A172 (cell line): ENCODE measurements at regions not wholly inside any gene's neighbourhood (a gene's known extent, or its start where the extent isn't known, plus 50 kb on each side); places are given as distances from the start of the nearest gene placed in this dataset.

Source experiments
- DNase-seq: peaks from one replicate; pipeline ENCODE4 v3.0.0-alpha.2; 2015; ENCODE audit warnings: low spot score

GRCh38 chr5:98436667-98437066 is 336.8 kb upstream of the RGMB start:
- DNase-seq, result no peak

DNA sequence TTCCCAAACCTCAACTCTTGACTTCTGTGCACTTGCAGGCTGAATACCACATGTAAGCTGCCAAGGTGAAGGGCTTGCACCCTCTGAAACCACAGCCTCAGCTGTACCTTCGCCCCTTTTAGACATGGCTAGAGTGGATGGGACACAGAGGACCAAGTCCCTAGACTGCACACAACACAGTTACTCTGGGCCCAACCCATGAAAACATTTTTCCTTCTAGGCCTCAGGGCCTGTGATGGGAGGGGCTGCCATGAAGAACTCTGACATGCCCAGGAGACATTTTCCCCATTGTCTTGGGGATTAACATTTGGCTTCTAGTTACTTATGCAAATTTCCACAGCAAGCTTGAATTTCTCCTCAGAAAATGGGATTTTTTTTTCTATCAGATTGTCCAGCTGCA is 331.0 kb upstream of the RGMB start:
- no peak for DNase-seq

DNA sequence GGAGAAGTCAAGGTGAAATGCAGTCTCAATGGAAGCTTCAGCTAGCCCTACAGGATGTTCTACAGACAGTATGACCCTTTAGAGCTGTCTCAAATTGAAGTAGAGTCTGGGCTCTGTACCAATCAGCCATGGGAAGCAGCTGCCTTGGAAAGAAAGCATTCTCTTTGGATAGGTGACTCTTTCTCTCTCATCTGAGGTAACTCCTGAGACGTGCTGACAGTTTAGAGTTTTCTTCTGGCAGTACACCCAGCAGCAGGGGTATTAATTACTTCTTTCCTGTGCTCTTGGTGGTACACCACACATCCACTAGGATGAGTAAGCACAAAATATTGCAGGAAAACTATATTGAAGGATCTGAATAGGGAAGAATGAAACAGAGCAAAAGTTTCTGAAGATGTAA is 329.6 kb upstream of the RGMB start:
- DNase-seq, result no peak

- no peak for DNase-seq
These were observed 320.2 kb upstream of the RGMB start for GRCh38 chr5:98453296-98453695.

GRCh38 chr5:98454407-98454806 is 319.1 kb upstream of the RGMB start:
- no peak for DNase-seq

DNA sequence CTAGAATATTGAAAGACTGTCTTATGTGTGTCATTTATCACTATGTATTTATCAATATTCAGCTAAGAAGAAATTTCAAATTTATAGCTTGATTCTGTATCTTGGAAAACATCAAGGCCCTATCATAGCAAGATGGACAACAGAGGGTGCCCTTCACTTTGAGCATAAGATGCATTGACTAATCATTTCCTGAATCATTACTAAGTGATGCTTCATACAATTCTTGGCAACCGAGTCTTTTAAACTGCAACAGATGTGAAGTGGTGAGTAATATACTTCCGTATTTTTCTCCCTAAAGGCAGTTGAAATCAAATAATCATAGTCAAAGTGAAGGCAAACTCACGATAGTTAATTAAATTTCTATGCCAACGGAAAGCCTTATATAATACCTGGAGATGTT is 318.6 kb upstream of the RGMB start:
- DNase-seq, result peak; percentile 94

DNA sequence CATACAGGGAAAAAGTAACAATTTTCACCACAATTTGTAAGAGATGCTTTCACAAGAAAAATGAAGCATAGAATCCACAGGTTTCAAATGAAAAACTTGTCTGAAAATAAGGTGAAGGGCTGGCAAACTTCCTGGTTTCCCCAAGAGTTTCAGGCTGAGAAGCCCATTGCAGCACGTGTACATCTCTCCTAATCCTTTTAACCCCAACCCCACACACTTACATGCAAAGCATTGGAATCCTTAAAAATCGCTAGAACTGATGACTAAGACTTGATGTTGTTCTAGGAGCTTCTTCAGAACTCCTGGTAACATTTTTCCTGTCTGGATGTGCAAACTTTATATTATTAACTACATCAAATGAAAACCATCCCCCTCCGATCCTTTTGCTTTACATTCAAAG is 317.8 kb upstream of the RGMB start:
- peak; percentile 40 for DNase-seq

- DNase-seq, result peak; percentile 49
These were observed 315.5 kb upstream of the RGMB start for GRCh38 chr5:98458004-98458403.

DNA sequence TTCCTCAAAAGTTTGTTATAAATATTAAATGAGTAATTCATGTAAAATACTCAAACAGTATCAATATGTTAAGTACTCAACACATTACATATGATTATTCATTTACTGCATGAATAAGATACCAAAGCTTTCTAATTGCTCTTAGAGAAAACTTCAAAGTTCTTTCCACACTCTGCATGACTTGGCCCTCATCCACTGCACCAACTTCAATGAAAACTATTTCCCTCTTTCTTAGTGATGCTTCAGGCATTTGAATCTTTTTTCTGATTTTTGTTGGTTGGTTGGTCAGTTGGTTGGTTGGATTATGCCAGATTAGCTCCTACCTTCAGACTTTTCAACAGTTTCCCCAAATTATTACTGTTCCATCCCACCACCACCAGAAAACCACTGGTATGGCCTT is 314.7 kb upstream of the RGMB start:
- no peak for DNase-seq

DNA sequence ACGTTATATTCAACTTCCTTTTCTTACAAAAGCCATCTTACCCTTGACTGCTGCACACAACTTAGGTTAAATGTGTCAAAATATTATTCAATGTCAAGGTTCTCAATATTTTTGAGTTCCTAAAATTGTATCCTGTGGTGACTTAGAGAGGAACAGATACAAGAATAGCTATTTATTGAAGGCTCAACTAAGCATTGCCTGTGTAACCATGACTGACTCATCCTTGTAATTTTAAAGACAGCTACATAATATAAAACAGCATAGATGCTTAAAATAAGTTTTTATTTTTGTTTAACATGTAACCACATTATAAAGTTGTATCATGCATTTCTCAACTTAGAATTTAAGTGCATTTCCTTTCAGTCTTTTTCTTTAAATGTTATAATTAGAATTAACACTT is 312.9 kb upstream of the RGMB start:
- no peak for DNase-seq

DNA sequence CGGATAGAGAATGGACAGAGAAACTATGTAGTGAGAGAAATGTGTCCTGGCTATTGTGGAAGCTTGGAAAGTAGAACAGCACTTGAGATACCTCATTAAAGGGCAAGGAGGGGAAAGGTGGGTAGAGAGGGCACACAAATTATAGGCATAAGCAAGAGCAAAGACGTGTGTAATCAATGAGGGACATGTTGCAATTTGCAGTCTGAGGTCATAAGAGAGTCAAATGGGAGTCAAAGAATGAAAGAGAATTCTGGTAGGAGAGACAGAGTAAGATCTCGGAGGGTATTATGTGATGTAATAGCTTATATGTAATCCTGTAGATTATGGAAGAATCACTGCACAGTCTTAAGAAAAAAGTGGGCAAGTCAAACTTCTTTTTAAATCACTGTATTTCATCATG is 312.0 kb upstream of the RGMB start:
- DNase-seq, result no peak

- DNase-seq, result no peak
These were observed 310.2 kb upstream of the RGMB start for GRCh38 chr5:98463222-98463621.

DNA sequence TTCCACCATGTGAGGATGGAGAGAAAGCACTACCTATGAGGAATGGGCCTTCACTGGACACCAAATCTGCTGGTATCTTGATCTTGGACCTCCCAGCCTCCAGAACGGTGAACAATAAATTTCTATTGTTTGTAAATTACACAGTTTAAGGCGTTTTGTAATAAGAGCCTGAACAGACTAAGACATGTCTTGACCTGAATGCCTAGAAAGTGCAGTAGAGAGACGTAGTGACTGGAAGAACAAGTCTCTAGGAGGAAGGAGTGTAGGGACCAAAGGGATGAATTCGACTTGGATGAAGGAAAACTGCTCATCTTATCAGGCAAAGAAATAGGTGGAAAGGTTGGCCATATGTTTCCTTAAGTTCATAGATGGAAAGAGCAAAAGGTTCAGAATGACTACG is 309.8 kb upstream of the RGMB start:
- DNase-seq, result no peak

GRCh38 chr5:98464737-98465330 is 308.6 kb upstream of the RGMB start:
- DNase-seq, result no peak

GRCh38 chr5:98468188-98468869 is 305.1 kb upstream of the RGMB start:
- peak; percentile 77 for DNase-seq

- DNase-seq, result no peak
These were observed 302.7 kb upstream of the RGMB start for GRCh38 chr5:98470747-98471146.

DNA sequence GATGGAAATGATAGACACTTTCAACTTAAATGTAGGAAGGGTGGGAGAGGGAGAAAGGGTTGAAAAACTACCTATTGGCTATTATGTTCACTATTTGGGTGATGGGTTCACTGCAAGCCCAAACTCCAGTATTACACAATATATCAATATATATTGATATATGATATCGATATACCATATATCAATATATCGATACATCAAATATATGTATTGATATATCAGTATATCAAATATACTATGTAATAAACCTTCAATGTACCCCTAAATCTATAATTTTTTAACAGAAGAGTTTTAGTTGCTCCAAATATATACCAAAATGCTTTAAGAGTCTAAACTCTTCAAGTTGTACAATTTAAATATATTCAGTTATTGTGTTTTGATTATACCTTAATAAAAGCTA is 302.0 kb upstream of the RGMB start:
- DNase-seq, result no peak

- DNase-seq, result no peak
These were observed 299.2 kb upstream of the RGMB start for GRCh38 chr5:98474216-98474615.

DNA sequence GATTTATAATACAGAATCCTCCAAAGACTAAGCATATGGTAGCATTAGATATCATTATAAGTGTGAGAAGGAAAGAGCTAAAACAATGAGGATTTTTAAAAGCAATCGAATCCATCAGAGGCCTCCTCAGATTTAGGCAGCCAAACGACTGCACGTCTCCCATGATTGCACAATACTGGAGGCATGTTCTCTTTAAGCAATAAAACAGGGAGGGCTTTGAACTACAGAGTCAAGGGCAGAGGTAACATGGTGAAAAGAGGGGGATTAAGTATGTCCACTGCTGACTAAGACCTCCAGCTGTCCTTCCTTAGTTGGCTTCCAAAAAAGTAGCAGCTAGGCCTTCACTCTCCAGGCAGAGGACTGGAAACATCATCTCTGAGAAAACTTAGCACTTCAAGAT is 298.7 kb upstream of the RGMB start:
- no peak for DNase-seq

DNA sequence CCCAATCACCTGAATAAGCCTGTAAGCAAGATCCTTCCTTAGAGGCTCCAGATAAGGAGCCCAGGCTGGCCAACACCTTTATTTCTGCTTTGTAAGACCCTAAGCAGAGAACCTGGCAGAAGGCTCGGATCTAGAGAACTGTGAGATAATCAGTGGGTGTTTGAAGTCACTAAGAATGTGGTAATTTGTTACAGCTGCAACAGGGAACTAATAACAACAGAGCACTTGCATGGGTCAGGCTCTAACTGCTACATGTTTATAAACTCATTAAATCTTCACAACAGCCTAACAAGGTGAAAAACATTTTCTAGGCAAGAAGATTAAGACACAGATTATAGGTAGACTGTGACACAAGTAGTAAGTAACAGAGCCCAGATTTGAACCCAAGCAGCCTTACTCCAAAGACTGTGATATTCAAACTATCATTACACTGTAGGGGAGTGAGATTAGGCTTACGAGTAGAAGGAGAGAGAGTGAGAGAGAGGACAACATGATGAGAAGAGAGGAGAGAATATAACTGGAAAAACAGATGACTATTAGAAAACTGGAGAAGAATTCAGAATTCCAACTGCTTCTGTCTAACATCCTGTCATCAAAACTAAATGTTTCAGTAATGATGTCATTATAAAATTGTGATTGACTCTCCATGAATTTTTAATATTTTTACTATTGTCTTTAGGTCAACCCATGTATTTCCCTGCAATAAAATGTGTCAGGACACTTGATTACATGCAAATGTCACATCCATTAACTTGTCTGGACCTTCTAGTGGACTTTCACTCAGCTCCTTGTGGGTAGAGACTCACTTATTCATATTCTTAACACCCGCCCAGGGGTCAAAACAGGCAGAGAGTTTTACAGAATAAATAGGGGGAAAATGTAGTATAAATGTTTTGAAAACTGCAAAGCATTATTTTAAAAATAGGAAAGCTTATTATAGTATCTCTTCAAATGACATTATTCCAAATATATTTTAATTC is 290.9 kb upstream of the RGMB start:
- DNase-seq, result no peak

- DNase-seq, result no peak
These were observed 290.2 kb upstream of the RGMB start for GRCh38 chr5:98483301-98483685.

DNA sequence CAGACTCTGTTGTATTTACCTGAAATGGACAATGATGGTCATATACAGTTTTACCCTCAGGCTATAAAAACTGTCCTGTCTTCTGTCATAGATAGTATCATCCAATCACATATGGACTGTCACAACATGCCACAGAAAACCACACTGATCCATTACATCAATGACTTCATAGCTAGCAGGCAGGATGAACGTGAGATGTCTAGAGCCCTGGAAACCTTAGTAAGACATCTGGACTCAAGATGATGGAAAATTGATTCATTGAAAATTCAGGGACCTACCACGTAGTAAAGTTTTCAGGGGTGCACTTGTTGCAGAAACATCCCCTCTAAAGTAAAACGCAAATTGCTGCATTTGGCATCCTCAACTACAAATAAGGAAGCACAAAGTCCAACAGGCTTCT is 284.4 kb upstream of the RGMB start:
- no peak for DNase-seq

GRCh38 chr5:98490348-98490747 is 283.1 kb upstream of the RGMB start:
- no peak for DNase-seq
